Fibroblast of lung (primary cell): ENCODE measurements at regions not wholly inside any gene's neighbourhood (a gene's known extent, or its start where the extent isn't known, plus 50 kb on each side); places are given as distances from the start of the nearest gene placed in this dataset.

Experiments
- DNase-seq, 2 donors: peaks; one replicate each; pipeline versions ENCODE4 v3.0.0 to v3.0.0-alpha.2; 2010; ENCODE audit warnings: low read depth in 2 of 2
- H2AFZ ChIP-seq: 2 replicates; pipeline ENCODE4 v1.5.1; 2012; ENCODE audit warnings: low read length, control low read depth, inconsistent platforms
- H3K27ac ChIP-seq: 2 replicates; pipeline ENCODE4 v1.5.1; 2011; ENCODE audit warnings: low read length, control low read depth; ENCODE audit not compliant: insufficient read depth
- H3K27me3 ChIP-seq: 2 replicates; pipeline ENCODE4 v1.5.1; 2011; ENCODE audit warnings: mild to moderate bottlenecking, low read length; ENCODE audit not compliant: control insufficient read depth, insufficient read depth
- H3K36me3 ChIP-seq: 2 replicates; pipeline ENCODE4 v1.5.1; 2011; ENCODE audit warnings: low read length; ENCODE audit not compliant: control insufficient read depth, insufficient read depth
- H3K4me1 ChIP-seq: 2 replicates; pipeline ENCODE4 v1.5.1; 2011; ENCODE audit warnings: low read length; ENCODE audit not compliant: control insufficient read depth, insufficient read depth; ENCODE audit errors: extremely low read depth
- H3K4me2 ChIP-seq: 2 replicates; pipeline ENCODE4 v1.5.1; 2011; ENCODE audit warnings: low read length, control low read depth; ENCODE audit not compliant: insufficient read depth; ENCODE audit errors: extremely low read depth
- H3K4me3 ChIP-seq, 4 experiments: fragments of 200-600 bp in 1 of 4; sonication (generic) in 1 of 4; replicated peaks in 1 of 4; 2 replicates each; pipeline ENCODE4 v1.5.1; 2011 to 2016; ENCODE audit warnings: low read length in 4 of 4, low read depth in 3 of 4, mild to moderate bottlenecking in 3 of 4, control low read depth in 2 of 4, inconsistent platforms in 1 of 4, mixed read lengths in 1 of 4; ENCODE audit not compliant: insufficient read depth in 1 of 4; ENCODE audit errors: control extremely low read depth in 1 of 4
- H3K79me2 ChIP-seq: 2 replicates; pipeline ENCODE4 v1.5.1; 2012; ENCODE audit warnings: mild to moderate bottlenecking, low read length, inconsistent platforms; ENCODE audit not compliant: control insufficient read depth, insufficient read depth
- H3K9ac ChIP-seq: 2 replicates; pipeline ENCODE4 v1.5.1; 2011; ENCODE audit warnings: mild to moderate bottlenecking, low read length, control low read depth; ENCODE audit not compliant: insufficient read depth
- H3K9me3 ChIP-seq: 2 replicates; pipeline ENCODE4 v1.5.1; 2012; ENCODE audit warnings: low read depth, low read length; ENCODE audit not compliant: control insufficient read depth, insufficient read depth
- H4K20me1 ChIP-seq: 2 replicates; pipeline ENCODE4 v1.5.1; 2011; ENCODE audit warnings: low read length; ENCODE audit not compliant: control insufficient read depth, insufficient read depth; ENCODE audit errors: extremely low read depth
- EZH2 ChIP-seq: IDR thresholded peaks from 2 replicates; pipeline ENCODE4 v1.5.1; 2012; ENCODE audit warnings: low read length, control low read depth, mild to moderate bottlenecking; ENCODE audit errors: missing control alignments
- TF ChIP-seq, protein P1 (sequence below), 2 donors: IDR thresholded peaks in 1 of 2; conservative IDR thresholded peaks in 1 of 2; 1 replicate in 1 of 2; 2 replicates in 1 of 2; pipeline ENCODE4 v1.5.1; 2011 to 2012; ENCODE audit warnings: low read length in 2 of 2, control low read depth in 1 of 2, inconsistent platforms in 1 of 2, low read depth in 1 of 2, mild to moderate bottlenecking in 1 of 2

DNA sequence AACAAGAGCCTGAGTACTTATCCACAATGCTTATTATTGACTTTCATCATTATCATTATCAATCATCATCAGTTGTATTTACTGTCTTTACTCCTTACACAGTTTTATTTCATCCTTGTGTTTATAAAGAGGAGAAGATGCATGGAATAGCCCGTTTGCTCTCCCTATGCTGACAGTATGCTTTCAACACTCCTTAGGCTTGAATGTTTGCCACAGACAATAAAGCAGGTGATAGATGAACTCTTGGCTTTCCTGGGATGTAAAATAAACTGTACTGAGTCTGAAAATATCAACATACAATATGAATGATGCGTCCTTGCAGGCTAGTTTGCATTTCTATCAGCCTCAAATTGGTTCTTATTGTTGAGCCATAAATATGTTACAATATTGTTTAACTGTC lies 891.8 kb upstream of the NCAM2 start:
- Histone ChIP-seq H3K4me1 (no peaks in the 10 kb centered on the region), H3K9ac (no peak overlapping the region), H3K79me2 (no peaks in the 10 kb centered on the region), H2AFZ (no peak overlapping the region), H3K9me3 (no peaks in the 10 kb centered on the region), H3K4me2 (no peak overlapping the region), H3K4me3 (no peak overlapping the region), H3K27me3 (no peaks in the 10 kb centered on the region), H4K20me1 (no peaks in the 10 kb centered on the region), H3K36me3 (no peaks in the 10 kb centered on the region), H3K27ac (no peak overlapping the region)
- TF ChIP-seq, protein P1, sequence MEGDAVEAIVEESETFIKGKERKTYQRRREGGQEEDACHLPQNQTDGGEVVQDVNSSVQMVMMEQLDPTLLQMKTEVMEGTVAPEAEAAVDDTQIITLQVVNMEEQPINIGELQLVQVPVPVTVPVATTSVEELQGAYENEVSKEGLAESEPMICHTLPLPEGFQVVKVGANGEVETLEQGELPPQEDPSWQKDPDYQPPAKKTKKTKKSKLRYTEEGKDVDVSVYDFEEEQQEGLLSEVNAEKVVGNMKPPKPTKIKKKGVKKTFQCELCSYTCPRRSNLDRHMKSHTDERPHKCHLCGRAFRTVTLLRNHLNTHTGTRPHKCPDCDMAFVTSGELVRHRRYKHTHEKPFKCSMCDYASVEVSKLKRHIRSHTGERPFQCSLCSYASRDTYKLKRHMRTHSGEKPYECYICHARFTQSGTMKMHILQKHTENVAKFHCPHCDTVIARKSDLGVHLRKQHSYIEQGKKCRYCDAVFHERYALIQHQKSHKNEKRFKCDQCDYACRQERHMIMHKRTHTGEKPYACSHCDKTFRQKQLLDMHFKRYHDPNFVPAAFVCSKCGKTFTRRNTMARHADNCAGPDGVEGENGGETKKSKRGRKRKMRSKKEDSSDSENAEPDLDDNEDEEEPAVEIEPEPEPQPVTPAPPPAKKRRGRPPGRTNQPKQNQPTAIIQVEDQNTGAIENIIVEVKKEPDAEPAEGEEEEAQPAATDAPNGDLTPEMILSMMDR (conservative IDR thresholded peaks at IDR 0.05 in 1 of 2, IDR thresholded peaks at IDR 0.05 in 1 of 2; ENCODE audit: low read depth in 1 of 2, low read length in 2 of 2), result no peak
- no peak for TF ChIP-seq EZH2
- no peak for DNase-seq

DNA sequence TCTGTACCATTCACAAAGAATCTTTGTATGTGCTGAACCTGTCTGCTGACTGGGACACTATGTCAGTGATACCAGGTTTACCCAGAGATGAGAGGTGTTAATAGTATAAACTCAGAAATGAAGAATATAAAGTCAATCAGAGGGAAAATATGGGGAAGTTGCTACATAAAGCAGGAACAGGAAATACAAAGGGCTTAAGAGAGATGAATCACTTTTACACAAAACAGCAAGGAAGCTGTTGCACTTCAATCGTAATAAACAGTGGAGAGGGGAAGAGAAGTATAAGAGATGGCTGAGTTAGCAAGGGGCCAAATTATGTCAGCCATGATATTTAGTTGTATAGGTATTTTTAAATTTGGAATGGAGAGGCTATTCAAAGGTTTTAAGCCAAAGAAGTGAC lies 890.2 kb upstream of the NCAM2 start:
- no peak for TF ChIP-seq EZH2
- TF ChIP-seq, protein P1 (conservative IDR thresholded peaks at IDR 0.05 in 1 of 2, IDR thresholded peaks at IDR 0.05 in 1 of 2; ENCODE audit: low read depth in 1 of 2, low read length in 2 of 2), result no peak
- DNase-seq, result no peak
- Histone ChIP-seq H2AFZ (no peak overlapping the region), H3K4me3 (no peak overlapping the region), H4K20me1 (no peaks in the 10 kb centered on the region), H3K27ac (no peak overlapping the region), H3K4me1 (no peaks in the 10 kb centered on the region), H3K4me2 (no peak overlapping the region), H3K9me3 (no peaks in the 10 kb centered on the region), H3K27me3 (no peaks in the 10 kb centered on the region), H3K79me2 (no peaks in the 10 kb centered on the region), H3K36me3 (no peaks in the 10 kb centered on the region), H3K9ac (no peak overlapping the region)

DNA sequence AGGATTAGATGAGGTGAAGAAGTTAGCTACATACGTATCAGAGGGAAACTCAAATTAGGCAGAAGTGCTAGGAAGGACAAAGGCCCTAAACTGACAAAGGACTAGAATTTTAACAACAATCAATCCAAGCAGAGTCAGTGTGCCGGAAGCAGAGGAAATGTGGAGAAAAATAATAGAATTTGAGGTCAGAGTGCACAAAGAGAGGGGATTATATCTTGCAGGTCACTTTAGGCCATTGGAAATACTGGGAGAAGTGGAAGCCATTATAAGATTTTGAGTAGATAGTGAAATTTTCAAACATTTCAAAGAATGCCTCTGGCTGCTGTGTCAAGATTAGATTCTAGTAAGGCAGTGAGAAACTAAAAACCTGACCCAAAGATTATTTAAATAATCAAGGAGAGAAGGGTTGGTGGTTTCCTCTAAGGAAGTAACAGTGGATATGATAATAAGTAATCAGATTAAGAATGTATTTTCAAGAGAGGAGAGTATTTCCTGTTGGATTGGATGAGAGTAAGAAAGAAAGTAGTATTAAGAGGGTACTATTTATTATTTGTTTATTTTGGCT lies 889.2 kb upstream of the NCAM2 start:
- H3K4me3 ChIP-seq, result no peak overlapping the region
- H3K27ac ChIP-seq, result no peak overlapping the region
- H3K79me2 ChIP-seq, result no peaks in the 10 kb centered on the region
- no peak for TF ChIP-seq EZH2
- no peaks in the 10 kb centered on the region for H3K36me3 ChIP-seq
- no peaks in the 10 kb centered on the region for H3K4me1 ChIP-seq
- H3K9me3 ChIP-seq, result no peaks in the 10 kb centered on the region
- no peak for DNase-seq
- H2AFZ ChIP-seq, result no peak overlapping the region
- H3K4me2 ChIP-seq, result no peak overlapping the region
- H4K20me1 ChIP-seq, result no peaks in the 10 kb centered on the region
- H3K9ac ChIP-seq, result no peak overlapping the region
- no peaks in the 10 kb centered on the region for H3K27me3 ChIP-seq
